ENCODE measurements at regions not wholly inside any gene's neighbourhood (a gene's known extent, or its start where the extent isn't known, plus 50 kb on each side); places are given as distances from the start of the nearest gene placed in this dataset.

DNA sequence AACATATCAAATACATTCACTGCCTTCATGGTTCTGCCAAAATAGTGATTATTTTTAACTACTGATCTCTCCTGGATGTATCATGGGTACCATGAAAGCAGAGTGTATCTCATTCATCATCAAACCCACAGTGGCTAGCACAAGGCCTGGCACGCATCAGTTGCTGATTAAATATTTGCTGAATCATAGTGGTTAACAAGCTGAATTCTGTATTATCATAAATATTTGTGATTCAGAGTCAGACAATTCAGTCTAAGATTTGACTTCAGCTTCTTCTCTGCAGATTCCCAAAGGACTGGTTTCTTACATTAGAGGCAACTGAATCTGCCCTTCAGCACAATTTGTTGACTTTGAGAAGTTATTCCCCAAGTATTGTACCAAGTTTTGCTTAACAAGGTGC lies 715.8 kb upstream of the LRRC4C start:
- no peaks in the 10 kb centered on the region for H3K36me3 ChIP-seq (ENCODE audit: control insufficient read depth, insufficient read depth, low read length)

DNA sequence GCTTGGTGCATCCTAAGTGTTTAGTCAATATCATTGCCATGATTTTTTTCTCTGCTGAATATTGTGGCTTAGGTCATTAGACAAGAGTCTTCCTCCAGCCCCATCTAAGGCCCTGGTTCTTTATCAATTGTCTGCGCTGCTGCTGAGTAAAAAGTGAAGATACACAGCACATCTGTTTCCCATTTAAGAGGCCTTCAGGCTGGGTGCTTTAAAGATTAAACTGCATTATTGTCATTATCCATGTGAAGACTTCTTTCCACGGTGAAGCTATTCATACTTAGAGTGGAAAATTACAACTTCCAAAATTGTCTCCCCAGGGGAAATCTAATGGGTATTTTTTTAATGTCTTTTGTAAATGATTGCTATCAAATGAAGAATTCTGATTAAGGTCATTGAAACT lies 719.8 kb upstream of the LRRC4C start:
- H3K27ac ChIP-seq = no peak overlapping the region
- H3K9ac ChIP-seq = no peak overlapping the region
- no peaks in the 10 kb centered on the region for H3K9me3 ChIP-seq (ENCODE audit: control insufficient read depth, low read length)
- no peaks in the 10 kb centered on the region for H3K4me1 ChIP-seq
- H3K4me2 ChIP-seq (ENCODE audit: low read length) = no peak overlapping the region
- H2AFZ ChIP-seq = no peak overlapping the region
- H3K79me2 ChIP-seq = no peaks in the 10 kb centered on the region
- no peaks in the 10 kb centered on the region for H3K36me3 ChIP-seq (ENCODE audit: control insufficient read depth, insufficient read depth, low read length)
- TF ChIP-seq CTCF (IDR thresholded peaks at IDR 0.05) = no peak
- H3K4me3 ChIP-seq (ENCODE audit: low read depth, low read length) = no peak overlapping the region
- no peaks in the 10 kb centered on the region for H3K27me3 ChIP-seq (ENCODE audit: control insufficient read depth, insufficient read depth, low read length)

More for the DNA sequence above, 715.8 kb upstream of the LRRC4C start:
- H3K27me3 ChIP-seq (ENCODE audit: control insufficient read depth, insufficient read depth, low read length) = no peaks in the 10 kb centered on the region
- no peaks in the 10 kb centered on the region for H3K9me3 ChIP-seq (ENCODE audit: control insufficient read depth, low read length)
- no peak for TF ChIP-seq CTCF (IDR thresholded peaks at IDR 0.05)
- H3K27ac ChIP-seq = no peak overlapping the region
- no peak overlapping the region for H3K4me2 ChIP-seq (ENCODE audit: low read length)
- no peak overlapping the region for H2AFZ ChIP-seq
- H3K9ac ChIP-seq = no peak overlapping the region
- H3K79me2 ChIP-seq = no peaks in the 10 kb centered on the region
- H3K4me3 ChIP-seq (ENCODE audit: low read depth, low read length) = no peak overlapping the region
- H3K4me1 ChIP-seq = no peaks in the 10 kb centered on the region

- no peak overlapping the region for H2AFZ ChIP-seq
- H3K27me3 ChIP-seq (ENCODE audit: control insufficient read depth, insufficient read depth, low read length) = no peaks in the 10 kb centered on the region
- H3K27ac ChIP-seq = no peak overlapping the region
- H3K9me3 ChIP-seq (ENCODE audit: control insufficient read depth, low read length) = no peaks in the 10 kb centered on the region
- no peak overlapping the region for H3K4me3 ChIP-seq (ENCODE audit: low read depth, low read length)
- no peak overlapping the region for H3K4me2 ChIP-seq (ENCODE audit: low read length)
- H3K4me1 ChIP-seq = no peaks in the 10 kb centered on the region
- TF ChIP-seq CTCF (IDR thresholded peaks at IDR 0.05) = no peak
- H3K36me3 ChIP-seq (ENCODE audit: control insufficient read depth, insufficient read depth, low read length) = no peaks in the 10 kb centered on the region
- no peaks in the 10 kb centered on the region for H3K79me2 ChIP-seq
- H3K9ac ChIP-seq = no peak overlapping the region
These were observed 736.0 kb upstream of the LRRC4C start for GRCh38 chr11:42195289-42196013.

DNA sequence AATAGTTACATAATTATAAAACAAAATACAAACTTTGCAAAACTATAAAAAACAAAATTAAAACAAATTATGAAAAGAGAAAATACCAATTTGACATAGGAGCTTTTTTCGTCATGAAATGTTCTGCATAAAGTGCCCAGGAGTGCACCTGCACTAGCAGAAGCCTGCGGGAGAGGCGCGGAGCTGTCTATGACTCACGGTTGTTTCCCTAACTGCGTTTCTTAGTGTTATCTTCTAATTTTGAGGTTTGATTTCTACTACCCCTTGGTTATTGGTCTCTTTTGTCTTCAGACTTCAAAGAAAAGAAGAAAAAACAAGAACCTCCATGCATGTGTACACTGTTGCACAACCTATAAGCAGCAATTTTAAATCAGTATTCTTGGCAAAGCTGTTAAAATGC lies 740.9 kb upstream of the LRRC4C start:
- Histone ChIP-seq H2AFZ (no peak overlapping the region), H3K4me1 (no peaks in the 10 kb centered on the region), H3K9me3 (ENCODE audit: control insufficient read depth, low read length) (no peaks in the 10 kb centered on the region), H3K4me2 (ENCODE audit: low read length) (no peak overlapping the region), H3K36me3 (ENCODE audit: control insufficient read depth, insufficient read depth, low read length) (no peaks in the 10 kb centered on the region), H3K79me2 (no peaks in the 10 kb centered on the region), H3K27ac (no peak overlapping the region), H3K9ac (no peak overlapping the region), H3K27me3 (ENCODE audit: control insufficient read depth, insufficient read depth, low read length) (no peaks in the 10 kb centered on the region), H3K4me3 (ENCODE audit: low read depth, low read length) (no peak overlapping the region)
- TF ChIP-seq CTCF (IDR thresholded peaks at IDR 0.05) = no peak

GRCh38 chr11:42201603-42202148 lies 742.2 kb upstream of the LRRC4C start:
- TF ChIP-seq CTCF (IDR thresholded peaks at IDR 0.05) = no peak
- no peak overlapping the region for H2AFZ ChIP-seq
- H3K4me2 ChIP-seq (ENCODE audit: low read length) = no peak overlapping the region
- H3K4me3 ChIP-seq (ENCODE audit: low read depth, low read length) = no peak overlapping the region
- H3K27me3 ChIP-seq (ENCODE audit: control insufficient read depth, insufficient read depth, low read length) = no peaks in the 10 kb centered on the region
- H3K79me2 ChIP-seq = no peaks in the 10 kb centered on the region
- H3K36me3 ChIP-seq (ENCODE audit: control insufficient read depth, insufficient read depth, low read length) = no peaks in the 10 kb centered on the region
- H3K9ac ChIP-seq = no peak overlapping the region
- H3K27ac ChIP-seq = no peak overlapping the region
- no peaks in the 10 kb centered on the region for H3K4me1 ChIP-seq
- H3K9me3 ChIP-seq (ENCODE audit: control insufficient read depth, low read length) = no peaks in the 10 kb centered on the region

Measured in parathyroid adenoma (tissue), 2 donors.